Type B pancreatic cell (in vitro differentiated cells): ENCODE measurements at regions not wholly inside any gene's neighbourhood (a gene's known extent, or its start where the extent isn't known, plus 50 kb on each side); places are given as distances from the start of the nearest gene placed in this dataset.

ENCODE experiments used
- DNase-seq: peaks from one replicate; pipeline ENCODE4 v3.0.0; 2021; ENCODE audit warnings: mixed read lengths; ENCODE audit not compliant: unreplicated experiment; ENCODE audit errors: extremely low spot score
- H3K27ac Mint-ChIP-seq: 2 replicates; pipeline ENCODE4 v1.8.0; 2021; ENCODE audit warnings: mild to moderate bottlenecking, mixed read lengths
- H3K27me3 Mint-ChIP-seq: 2 replicates; pipeline ENCODE4 v1.8.0; 2021; ENCODE audit warnings: mixed read lengths
- H3K36me3 Mint-ChIP-seq: 2 replicates; pipeline ENCODE4 v1.8.0; 2021; ENCODE audit warnings: mixed read lengths
- H3K4me1 Mint-ChIP-seq: one replicate; pipeline ENCODE4 v1.8.0; 2021; ENCODE audit warnings: mixed read lengths; ENCODE audit not compliant: unreplicated experiment
- H3K4me3 Mint-ChIP-seq: 2 replicates; pipeline ENCODE4 v1.8.0; 2021; ENCODE audit warnings: mild to moderate bottlenecking, mixed read lengths
- H3K9me3 Mint-ChIP-seq: 2 replicates; pipeline ENCODE4 v1.8.0; 2021; ENCODE audit warnings: mixed read lengths
- CTCF ChIP-seq: fragments of 200-600 bp; sonication (generic); conservative IDR thresholded peaks from 2 replicates; pipeline ENCODE4 v1.5.0; 2021; ENCODE audit warnings: antibody characterized with exemption, mild to moderate bottlenecking

GRCh38 chr2:37842732-37843440, 82.2 kb upstream of the RMDN2 start:
- H3K4me3 Mint-ChIP-seq = no peak overlapping the region
- peaks cover 10% of the 10 kb centered on the region for H3K9me3 Mint-ChIP-seq
- H3K27me3 Mint-ChIP-seq = peaks cover 12% of the 10 kb centered on the region
- DNase-seq = no peak
- no peaks in the 10 kb centered on the region for H3K36me3 Mint-ChIP-seq
- no peak overlapping the region for H3K27ac Mint-ChIP-seq
- no peak for TF ChIP-seq CTCF
- peaks cover 9% of the 10 kb centered on the region for H3K4me1 Mint-ChIP-seq

GRCh38 chr2:37843556-37843955, 81.5 kb upstream of the RMDN2 start:
- Mint-ChIP-seq H3K4me3 (no peak overlapping the region), H3K36me3 (no peaks in the 10 kb centered on the region), H3K27ac (no peak overlapping the region), H3K4me1 (peaks cover 2% of the 10 kb centered on the region), H3K27me3 (peaks cover 12% of the 10 kb centered on the region), H3K9me3 (peaks cover 10% of the 10 kb centered on the region)
- TF ChIP-seq CTCF = no peak
- no peak for DNase-seq

GRCh38 chr2:37846207-37846606, 78.9 kb upstream of the RMDN2 start:
- H3K36me3 Mint-ChIP-seq = no peaks in the 10 kb centered on the region
- H3K27me3 Mint-ChIP-seq = peaks cover 14% of the 10 kb centered on the region
- no peak for DNase-seq
- no peak overlapping the region for H3K27ac Mint-ChIP-seq
- TF ChIP-seq CTCF = no peak
- H3K4me1 Mint-ChIP-seq = peaks cover 2% of the 10 kb centered on the region
- no peak overlapping the region for H3K4me3 Mint-ChIP-seq
- peaks cover 10% of the 10 kb centered on the region for H3K9me3 Mint-ChIP-seq

GRCh38 chr2:37847792-37848191, 77.3 kb upstream of the RMDN2 start:
- Mint-ChIP-seq H3K4me3 (no peak overlapping the region), H3K27ac (no peak overlapping the region), H3K36me3 (no peaks in the 10 kb centered on the region), H3K9me3 (peaks cover under 1% of the 10 kb centered on the region), H3K4me1 (peaks cover 12% of the 10 kb centered on the region), H3K27me3 (peaks cover 12% of the 10 kb centered on the region)
- no peak for TF ChIP-seq CTCF
- no peak for DNase-seq

GRCh38 chr2:37848451-37848850, 76.6 kb upstream of the RMDN2 start:
- no peak overlapping the region for H3K4me3 Mint-ChIP-seq
- H3K27me3 Mint-ChIP-seq = peaks cover 10% of the 10 kb centered on the region
- H3K27ac Mint-ChIP-seq = no peak overlapping the region
- peaks cover 12% of the 10 kb centered on the region for H3K4me1 Mint-ChIP-seq
- H3K9me3 Mint-ChIP-seq = no peaks in the 10 kb centered on the region
- no peak for TF ChIP-seq CTCF
- DNase-seq = no peak
- no peaks in the 10 kb centered on the region for H3K36me3 Mint-ChIP-seq
